OCI-LY1 (cell line): ENCODE measurements at regions not wholly inside any gene's neighbourhood (a gene's known extent, or its start where the extent isn't known, plus 50 kb on each side); places are given as distances from the start of the nearest gene placed in this dataset.

Experiments
- EZH2 ChIP-seq: fragments of 200-600 bp; sonication (generic), shearing (Covaris generic); IDR thresholded peaks from 2 replicates; pipeline ENCODE4 v1.8.0; 2017; ENCODE audit warnings: borderline replicate concordance, mixed run types, mild to moderate bottlenecking, antibody characterized with exemption, low read length, moderate library complexity, mixed read lengths
- TF ChIP-seq, protein P1 (sequence below): fragments of 200-600 bp; sonication (generic), shearing (Covaris generic); IDR thresholded peaks from 2 replicates; pipeline ENCODE4 v1.5.1; 2017; ENCODE audit warnings: mild to moderate bottlenecking, antibody characterized with exemption, low read length, moderate library complexity, mixed read lengths

DNA sequence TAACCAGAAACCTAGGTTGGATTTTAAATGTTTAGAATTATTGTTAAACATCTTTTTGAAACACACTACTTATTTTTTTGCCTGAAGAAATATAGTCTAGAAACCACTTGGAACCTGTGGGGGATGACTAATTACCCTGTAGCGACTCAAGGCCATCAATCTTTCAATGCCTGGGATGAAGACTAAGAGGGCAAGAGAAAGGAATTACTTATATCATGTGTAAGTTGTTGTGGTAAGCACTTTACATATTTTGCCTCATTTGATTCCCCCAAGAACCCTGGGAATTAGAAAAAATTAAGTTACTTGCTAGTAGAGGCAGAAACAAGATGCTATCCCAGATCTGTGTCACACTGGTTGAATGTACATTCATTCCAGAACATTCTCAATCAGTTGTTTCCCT lies 170.9 kb upstream of the GRIA3 start:
- TF ChIP-seq, protein P1, sequence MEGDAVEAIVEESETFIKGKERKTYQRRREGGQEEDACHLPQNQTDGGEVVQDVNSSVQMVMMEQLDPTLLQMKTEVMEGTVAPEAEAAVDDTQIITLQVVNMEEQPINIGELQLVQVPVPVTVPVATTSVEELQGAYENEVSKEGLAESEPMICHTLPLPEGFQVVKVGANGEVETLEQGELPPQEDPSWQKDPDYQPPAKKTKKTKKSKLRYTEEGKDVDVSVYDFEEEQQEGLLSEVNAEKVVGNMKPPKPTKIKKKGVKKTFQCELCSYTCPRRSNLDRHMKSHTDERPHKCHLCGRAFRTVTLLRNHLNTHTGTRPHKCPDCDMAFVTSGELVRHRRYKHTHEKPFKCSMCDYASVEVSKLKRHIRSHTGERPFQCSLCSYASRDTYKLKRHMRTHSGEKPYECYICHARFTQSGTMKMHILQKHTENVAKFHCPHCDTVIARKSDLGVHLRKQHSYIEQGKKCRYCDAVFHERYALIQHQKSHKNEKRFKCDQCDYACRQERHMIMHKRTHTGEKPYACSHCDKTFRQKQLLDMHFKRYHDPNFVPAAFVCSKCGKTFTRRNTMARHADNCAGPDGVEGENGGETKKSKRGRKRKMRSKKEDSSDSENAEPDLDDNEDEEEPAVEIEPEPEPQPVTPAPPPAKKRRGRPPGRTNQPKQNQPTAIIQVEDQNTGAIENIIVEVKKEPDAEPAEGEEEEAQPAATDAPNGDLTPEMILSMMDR = no peak
- TF ChIP-seq EZH2 = no peak
